ENCODE measurements at regions not wholly inside any gene's neighbourhood (a gene's known extent, or its start where the extent isn't known, plus 50 kb on each side); places are given as distances from the start of the nearest gene placed in this dataset.

DNA sequence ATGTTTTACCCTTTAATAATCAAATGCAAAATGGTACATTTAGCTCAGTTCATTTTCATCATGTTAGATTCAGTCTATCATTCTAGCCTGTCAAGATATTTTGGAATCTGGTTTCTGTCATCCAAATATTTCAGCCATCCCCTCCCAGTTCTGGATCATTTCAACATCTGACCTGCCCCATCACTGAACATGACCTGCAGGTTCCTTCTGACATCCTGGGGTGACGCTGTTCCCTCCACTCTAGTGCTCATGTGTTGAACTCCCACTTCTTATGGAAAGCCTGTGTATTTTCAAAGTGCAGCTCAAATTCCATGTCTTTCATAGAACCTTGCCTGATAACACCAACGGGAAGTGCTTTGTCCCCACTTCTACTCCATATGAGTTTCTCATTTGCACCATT lies 320.0 kb upstream of the TNP1 start:
- FAIRE-seq (no peak), DNase-seq (ENCODE audit: insufficient read length, low spot score) (no peak)
- TF ChIP-seq, protein P1, sequence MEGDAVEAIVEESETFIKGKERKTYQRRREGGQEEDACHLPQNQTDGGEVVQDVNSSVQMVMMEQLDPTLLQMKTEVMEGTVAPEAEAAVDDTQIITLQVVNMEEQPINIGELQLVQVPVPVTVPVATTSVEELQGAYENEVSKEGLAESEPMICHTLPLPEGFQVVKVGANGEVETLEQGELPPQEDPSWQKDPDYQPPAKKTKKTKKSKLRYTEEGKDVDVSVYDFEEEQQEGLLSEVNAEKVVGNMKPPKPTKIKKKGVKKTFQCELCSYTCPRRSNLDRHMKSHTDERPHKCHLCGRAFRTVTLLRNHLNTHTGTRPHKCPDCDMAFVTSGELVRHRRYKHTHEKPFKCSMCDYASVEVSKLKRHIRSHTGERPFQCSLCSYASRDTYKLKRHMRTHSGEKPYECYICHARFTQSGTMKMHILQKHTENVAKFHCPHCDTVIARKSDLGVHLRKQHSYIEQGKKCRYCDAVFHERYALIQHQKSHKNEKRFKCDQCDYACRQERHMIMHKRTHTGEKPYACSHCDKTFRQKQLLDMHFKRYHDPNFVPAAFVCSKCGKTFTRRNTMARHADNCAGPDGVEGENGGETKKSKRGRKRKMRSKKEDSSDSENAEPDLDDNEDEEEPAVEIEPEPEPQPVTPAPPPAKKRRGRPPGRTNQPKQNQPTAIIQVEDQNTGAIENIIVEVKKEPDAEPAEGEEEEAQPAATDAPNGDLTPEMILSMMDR (IDR thresholded peaks at IDR 0.05; ENCODE audit: insufficient read depth, missing control alignments): no peak

- TF ChIP-seq, protein P1 (IDR thresholded peaks at IDR 0.05; ENCODE audit: insufficient read depth, missing control alignments): no peak
These were observed 318.5 kb upstream of the TNP1 start for GRCh38 chr2:217178341-217178740.

DNA sequence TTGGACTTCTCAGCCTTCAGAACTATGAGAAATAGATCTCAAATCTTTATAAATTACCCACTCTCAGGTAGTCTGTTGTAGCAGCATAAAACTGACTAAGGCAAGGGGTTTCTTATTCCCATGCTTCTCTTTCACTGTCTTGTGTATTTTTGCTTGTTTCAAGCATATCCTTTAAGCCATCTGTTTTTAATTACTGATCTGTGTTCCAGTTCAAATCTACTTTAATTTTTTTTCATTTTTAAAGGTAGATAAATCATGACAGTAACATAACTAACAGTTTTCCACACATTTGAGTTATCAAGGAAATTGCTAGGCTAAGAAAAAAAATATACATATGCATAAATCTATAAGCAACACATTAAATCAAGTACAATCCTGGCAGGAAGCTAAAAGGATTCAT lies 317.9 kb upstream of the TNP1 start:
- no peak for FAIRE-seq
- TF ChIP-seq, protein P1 (IDR thresholded peaks at IDR 0.05; ENCODE audit: insufficient read depth, missing control alignments): no peak
- DNase-seq (ENCODE audit: insufficient read length, low spot score): no peak

More at GRCh38 chr2:217178341-217178740, 318.5 kb upstream of the TNP1 start:
- DNase-seq (ENCODE audit: insufficient read length, low spot score): no peak
- no peak for FAIRE-seq

DNA sequence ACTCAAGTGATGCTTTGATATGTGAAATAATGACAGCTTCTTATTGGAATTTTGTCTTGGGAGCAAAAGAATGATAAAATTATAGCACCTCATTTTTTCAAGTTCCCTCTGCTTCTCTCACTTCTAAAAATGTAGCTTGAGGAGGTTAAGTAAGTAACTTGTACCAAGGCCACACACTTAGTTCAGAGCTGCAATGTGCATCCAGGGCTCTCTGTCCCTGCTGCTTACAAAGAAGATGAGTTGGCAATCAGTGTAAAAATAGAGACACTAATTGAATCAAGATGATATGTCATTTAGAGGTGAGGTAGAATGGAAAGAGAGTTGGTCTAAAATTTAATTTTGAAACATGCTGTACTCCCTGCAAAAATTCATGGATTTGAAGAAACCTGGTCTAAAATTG lies 312.0 kb upstream of the TNP1 start:
- no peak for FAIRE-seq
- TF ChIP-seq, protein P1 (IDR thresholded peaks at IDR 0.05; ENCODE audit: insufficient read depth, missing control alignments): no peak
- no peak for DNase-seq (ENCODE audit: insufficient read length, low spot score)

- FAIRE-seq (no peak), DNase-seq (ENCODE audit: insufficient read length, low spot score) (no peak)
- TF ChIP-seq, protein P1 (IDR thresholded peaks at IDR 0.05; ENCODE audit: insufficient read depth, missing control alignments): no peak
These were observed 308.6 kb upstream of the TNP1 start for GRCh38 chr2:217168496-217168895.

- FAIRE-seq (no peak), DNase-seq (ENCODE audit: insufficient read length, low spot score) (no peak)
These were observed 307.7 kb upstream of the TNP1 start for GRCh38 chr2:217167531-217167930.

GRCh38 chr2:217166241-217166850 lies 306.5 kb upstream of the TNP1 start:
- FAIRE-seq: no peak
- TF ChIP-seq, protein P1 (IDR thresholded peaks at IDR 0.05; ENCODE audit: insufficient read depth, missing control alignments): peak; percentile 35
- DNase-seq (ENCODE audit: insufficient read length, low spot score): no peak

More at GRCh38 chr2:217167531-217167930, 307.7 kb upstream of the TNP1 start:
- TF ChIP-seq, protein P1 (IDR thresholded peaks at IDR 0.05; ENCODE audit: insufficient read depth, missing control alignments): no peak
